ENCODE measurements at regions not wholly inside any gene's neighbourhood (a gene's known extent, or its start where the extent isn't known, plus 50 kb on each side); places are given as distances from the start of the nearest gene placed in this dataset.

- H3K4me1 ChIP-seq (ENCODE audit: control insufficient read depth, insufficient read depth, low read length): no peaks in the 10 kb centered on the region
- no peak overlapping the region for H3K9ac ChIP-seq (ENCODE audit: low read length)
- H3K27ac ChIP-seq (ENCODE audit: low read depth, low read length): no peak overlapping the region
- no peak overlapping the region for H3K4me3 ChIP-seq (ENCODE audit: low read length)
- no peaks in the 10 kb centered on the region for H3K36me3 ChIP-seq (ENCODE audit: control insufficient read depth, insufficient read depth, low read length)
- no peaks in the 10 kb centered on the region for H3K27me3 ChIP-seq (ENCODE audit: control insufficient read depth, insufficient read depth, low read length)
Observed at GRCh38 chr20:51869002-51869401, 66.7 kb upstream of the SALL4 start.

- Histone ChIP-seq H3K9ac (ENCODE audit: low read length) (no peak overlapping the region), H3K4me3 (ENCODE audit: low read length) (no peak overlapping the region), H3K27me3 (ENCODE audit: control insufficient read depth, insufficient read depth, low read length) (peaks cover 7% of the 10 kb centered on the region), H3K27ac (ENCODE audit: low read depth, low read length) (no peak overlapping the region), H3K4me1 (ENCODE audit: control insufficient read depth, insufficient read depth, low read length) (no peaks in the 10 kb centered on the region), H3K36me3 (ENCODE audit: control insufficient read depth, insufficient read depth, low read length) (no peaks in the 10 kb centered on the region)
Observed at GRCh38 chr20:51867251-51867650, 64.9 kb upstream of the SALL4 start.

GRCh38 chr20:51864967-51865366, 62.6 kb upstream of the SALL4 start:
- H3K27me3 ChIP-seq (ENCODE audit: control insufficient read depth, insufficient read depth, low read length): peaks cover 7% of the 10 kb centered on the region
- H3K4me1 ChIP-seq (ENCODE audit: control insufficient read depth, insufficient read depth, low read length): no peaks in the 10 kb centered on the region
- H3K9ac ChIP-seq (ENCODE audit: low read length): no peak overlapping the region
- no peaks in the 10 kb centered on the region for H3K36me3 ChIP-seq (ENCODE audit: control insufficient read depth, insufficient read depth, low read length)
- no peak overlapping the region for H3K27ac ChIP-seq (ENCODE audit: low read depth, low read length)
- H3K4me3 ChIP-seq (ENCODE audit: low read length): no peak overlapping the region

- Histone ChIP-seq H3K27ac (ENCODE audit: low read depth, low read length) (no peak overlapping the region), H3K36me3 (ENCODE audit: control insufficient read depth, insufficient read depth, low read length) (no peaks in the 10 kb centered on the region), H3K4me1 (ENCODE audit: control insufficient read depth, insufficient read depth, low read length) (no peaks in the 10 kb centered on the region), H3K27me3 (ENCODE audit: control insufficient read depth, insufficient read depth, low read length) (peaks cover 7% of the 10 kb centered on the region), H3K4me3 (ENCODE audit: low read length) (no peak overlapping the region), H3K9ac (ENCODE audit: low read length) (no peak overlapping the region)
Observed at GRCh38 chr20:51862796-51863195, 60.5 kb upstream of the SALL4 start.

- Histone ChIP-seq H3K27me3 (ENCODE audit: control insufficient read depth, insufficient read depth, low read length) (peaks cover 7% of the 10 kb centered on the region), H3K4me3 (ENCODE audit: low read length) (no peak overlapping the region), H3K36me3 (ENCODE audit: control insufficient read depth, insufficient read depth, low read length) (no peaks in the 10 kb centered on the region), H3K4me1 (ENCODE audit: control insufficient read depth, insufficient read depth, low read length) (no peaks in the 10 kb centered on the region), H3K9ac (ENCODE audit: low read length) (no peak overlapping the region), H3K27ac (ENCODE audit: low read depth, low read length) (no peak overlapping the region)
Observed at GRCh38 chr20:51861726-51862466, 59.6 kb upstream of the SALL4 start.

GRCh38 chr20:51860111-51860882, 58.0 kb upstream of the SALL4 start:
- Histone ChIP-seq H3K4me3 (ENCODE audit: low read length) (no peak overlapping the region), H3K36me3 (ENCODE audit: control insufficient read depth, insufficient read depth, low read length) (no peaks in the 10 kb centered on the region), H3K9ac (ENCODE audit: low read length) (no peak overlapping the region), H3K27me3 (ENCODE audit: control insufficient read depth, insufficient read depth, low read length) (peaks cover 7% of the 10 kb centered on the region), H3K27ac (ENCODE audit: low read depth, low read length) (no peak overlapping the region), H3K4me1 (ENCODE audit: control insufficient read depth, insufficient read depth, low read length) (no peaks in the 10 kb centered on the region)

- Histone ChIP-seq H3K4me1 (ENCODE audit: control insufficient read depth, insufficient read depth, low read length) (no peaks in the 10 kb centered on the region), H3K27ac (ENCODE audit: low read depth, low read length) (no peak overlapping the region), H3K9ac (ENCODE audit: low read length) (no peak overlapping the region), H3K36me3 (ENCODE audit: control insufficient read depth, insufficient read depth, low read length) (no peaks in the 10 kb centered on the region), H3K27me3 (ENCODE audit: control insufficient read depth, insufficient read depth, low read length) (no peaks in the 10 kb centered on the region), H3K4me3 (ENCODE audit: low read length) (no peak overlapping the region)
Observed at GRCh38 chr20:51856432-51856831, 54.1 kb upstream of the SALL4 start.

GRCh38 chr20:51854921-51855320, 52.6 kb upstream of the SALL4 start:
- Histone ChIP-seq H3K9ac (ENCODE audit: low read length) (no peak overlapping the region), H3K27me3 (ENCODE audit: control insufficient read depth, insufficient read depth, low read length) (no peaks in the 10 kb centered on the region), H3K4me3 (ENCODE audit: low read length) (no peak overlapping the region), H3K27ac (ENCODE audit: low read depth, low read length) (no peak overlapping the region), H3K36me3 (ENCODE audit: control insufficient read depth, insufficient read depth, low read length) (no peaks in the 10 kb centered on the region), H3K4me1 (ENCODE audit: control insufficient read depth, insufficient read depth, low read length) (no peaks in the 10 kb centered on the region)
